COLO829 (cell line): ENCODE measurements at regions not wholly inside any gene's neighbourhood (a gene's known extent, or its start where the extent isn't known, plus 50 kb on each side); places are given as distances from the start of the nearest gene placed in this dataset.
"Not testable (repeated sequence)": the region's sequence is repeated elsewhere in the genome, so short reads cannot be mapped to it uniquely, and the experiment has no call there.

Experiments
- DNase-seq: peaks from one replicate; pipeline ENCODE4 v3.0.0; 2012; ENCODE audit warnings: low spot score

DNA sequence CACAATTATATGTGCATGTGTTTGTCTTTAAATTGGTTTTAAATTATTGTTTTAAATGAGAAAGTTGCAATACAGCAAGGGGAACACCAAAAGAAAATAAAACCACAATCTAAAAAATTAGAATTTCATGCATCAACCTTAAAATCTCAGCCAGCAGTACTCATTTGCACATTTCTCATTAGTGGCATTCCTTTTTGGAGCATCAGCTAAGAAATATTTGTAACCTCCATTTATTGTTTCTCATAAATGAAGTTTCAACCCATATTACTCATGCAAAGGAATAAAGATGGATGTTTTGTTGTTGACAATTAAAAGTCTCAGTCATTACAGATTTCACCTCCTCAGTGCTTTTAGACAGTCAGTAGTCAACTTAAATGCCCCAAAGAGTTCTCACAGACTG, 160.1 kb downstream of the TBX15 start:
- DNase-seq, result no peak

DNA sequence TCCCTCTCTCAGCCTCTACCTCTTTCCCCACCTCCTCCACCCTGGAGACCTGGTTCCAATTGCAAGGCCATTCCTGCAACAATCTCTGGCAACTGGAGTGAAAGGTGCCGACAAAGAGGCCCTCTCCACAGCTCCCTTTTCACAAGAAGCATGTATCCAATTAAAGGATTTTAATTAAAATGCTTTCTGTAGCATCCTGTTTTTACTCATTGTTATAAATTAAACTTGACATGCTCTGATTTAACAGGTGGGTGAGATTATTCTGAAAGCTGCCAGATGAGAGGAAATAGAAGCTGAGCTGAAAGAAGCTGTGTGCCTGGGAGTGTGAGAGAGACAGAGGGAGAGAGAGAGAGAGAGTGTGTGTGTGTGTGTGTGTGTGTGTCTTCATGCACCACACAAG, 160.5 kb downstream of the TBX15 start:
- no peak for DNase-seq

DNA sequence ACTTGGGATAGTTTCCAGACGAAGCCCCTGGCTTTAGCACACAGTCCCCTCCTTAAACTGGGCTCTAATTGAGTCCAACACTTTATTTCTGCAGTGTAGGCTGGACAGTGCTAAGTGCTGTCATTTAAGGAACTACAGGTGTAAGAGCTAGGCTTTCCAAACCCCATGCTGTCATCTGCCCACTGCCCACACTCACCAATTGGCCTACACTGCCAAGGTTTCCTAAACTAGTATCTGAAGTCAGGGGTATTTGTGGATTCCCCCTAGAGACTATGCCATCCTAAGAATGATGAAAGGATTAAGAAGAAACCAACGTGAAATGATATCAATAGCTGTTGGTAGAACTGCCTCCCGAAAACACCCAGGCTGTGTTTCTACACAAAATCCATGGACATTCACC, 160.9 kb downstream of the TBX15 start:
- DNase-seq, result no peak

DNA sequence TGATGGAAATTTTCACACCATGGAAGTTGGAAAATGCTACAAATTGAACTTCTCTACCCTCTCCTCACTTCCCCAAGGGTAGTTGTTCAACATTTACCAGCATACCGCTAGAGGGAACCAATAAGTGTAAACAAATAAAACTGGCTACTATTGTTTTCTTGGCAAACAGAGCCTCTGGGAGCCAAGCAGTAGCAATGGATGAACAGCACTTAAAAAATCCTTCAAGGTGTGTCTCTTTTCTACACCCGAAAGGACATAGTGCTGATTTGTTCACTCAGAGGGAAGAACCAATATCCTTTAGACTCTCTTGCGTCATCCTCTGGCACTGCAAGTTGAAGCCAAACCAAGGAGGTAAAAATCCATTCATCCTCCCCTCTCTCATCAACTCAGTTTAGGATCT, 161.5 kb downstream of the TBX15 start:
- DNase-seq, result no peak

DNA sequence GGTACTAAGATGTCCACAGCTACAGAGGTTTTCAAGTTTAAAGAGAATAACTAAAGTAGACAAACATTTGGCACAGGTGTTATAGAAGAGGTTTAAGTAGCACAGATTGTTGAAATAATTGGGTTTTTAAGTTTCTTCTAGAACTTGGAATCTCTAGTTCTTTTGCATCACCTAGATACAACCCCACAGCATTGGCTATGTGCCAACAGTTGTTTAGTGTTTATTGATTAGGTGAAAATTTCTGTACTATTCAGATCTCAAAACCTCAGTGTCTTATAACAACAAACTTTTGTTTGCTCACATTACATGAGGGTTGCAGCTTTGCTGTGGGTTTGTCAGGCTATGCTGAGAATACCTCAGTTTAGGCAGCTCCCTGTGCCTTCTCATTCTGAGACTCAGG, 162.5 kb downstream of the TBX15 start:
- DNase-seq, result no peak

DNA sequence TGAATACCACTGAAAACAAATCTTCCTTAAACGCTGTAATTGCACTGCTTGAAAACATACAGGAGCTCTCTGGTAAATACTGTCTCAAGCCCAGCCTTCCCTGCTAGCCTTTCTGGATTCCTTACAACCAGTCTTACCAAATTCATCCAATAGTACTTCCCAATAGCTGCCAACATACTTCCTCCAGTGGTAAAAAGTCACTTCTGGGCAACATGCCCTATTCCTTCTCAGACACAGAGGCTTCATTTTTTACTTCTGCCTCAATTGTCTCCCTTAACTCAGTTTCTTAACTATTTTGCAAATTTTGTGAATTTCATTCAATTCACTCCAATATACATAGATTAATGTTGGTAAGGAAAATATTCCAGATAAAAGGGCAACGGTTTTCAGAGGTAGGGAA, 166.3 kb downstream of the TBX15 start:
- DNase-seq, result no peak

DNA sequence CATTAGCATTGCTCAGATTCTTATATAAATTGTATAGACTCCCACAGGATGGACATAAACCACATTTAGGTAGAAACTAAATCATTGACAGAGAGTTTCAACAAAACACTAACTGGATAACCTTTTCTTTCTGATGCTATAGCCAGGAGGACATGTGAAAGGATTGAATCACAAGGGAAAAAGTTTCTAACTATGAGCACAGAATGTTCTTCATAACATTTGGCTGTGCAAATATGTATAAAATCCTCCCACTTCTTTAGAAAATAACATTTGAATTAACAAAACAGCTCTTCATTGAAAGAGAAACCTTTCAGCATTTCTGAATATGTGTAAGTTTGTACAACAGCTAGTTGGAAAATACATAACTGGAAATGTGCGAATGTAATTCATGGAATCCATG, 167.3 kb downstream of the TBX15 start:
- DNase-seq, result no peak

DNA sequence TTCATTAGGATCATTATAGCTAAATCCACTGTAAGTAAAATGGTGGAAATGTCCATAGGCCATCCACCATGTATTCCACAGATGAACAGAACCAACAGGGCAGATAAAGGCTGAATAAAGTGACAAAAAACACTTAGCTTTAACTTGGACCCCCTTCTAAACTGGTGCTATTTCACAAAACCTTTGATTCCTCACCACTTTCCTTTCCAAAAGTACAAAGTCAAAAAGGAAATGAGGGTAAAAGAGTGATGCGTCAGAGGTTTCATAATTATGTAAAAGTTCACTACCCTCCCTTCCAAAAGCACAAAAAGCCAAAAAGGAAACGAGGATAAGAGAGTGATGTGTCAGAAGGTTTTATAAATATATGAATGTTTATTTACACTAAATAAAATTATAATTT, 172.2 kb downstream of the TBX15 start:
- DNase-seq, result no peak

DNA sequence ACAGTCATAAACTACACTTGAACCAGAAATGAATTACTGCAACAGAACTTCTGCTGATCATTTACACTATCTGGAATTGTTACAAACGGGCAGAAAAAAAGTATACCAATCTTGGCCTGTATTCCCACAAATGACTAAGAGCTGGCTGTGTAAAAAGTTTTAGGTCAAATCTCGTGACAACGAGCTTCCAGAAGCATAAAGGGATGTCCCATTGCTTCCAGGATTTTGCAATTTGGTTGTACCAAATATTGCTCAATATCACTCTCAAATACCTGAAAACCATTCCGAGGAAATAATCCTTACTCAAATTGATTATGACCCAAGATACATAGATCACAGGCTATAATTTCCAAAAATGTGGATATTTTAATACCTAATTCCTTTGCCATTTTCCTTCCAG, 175.6 kb downstream of the TBX15 start:
- DNase-seq, result no peak

DNA sequence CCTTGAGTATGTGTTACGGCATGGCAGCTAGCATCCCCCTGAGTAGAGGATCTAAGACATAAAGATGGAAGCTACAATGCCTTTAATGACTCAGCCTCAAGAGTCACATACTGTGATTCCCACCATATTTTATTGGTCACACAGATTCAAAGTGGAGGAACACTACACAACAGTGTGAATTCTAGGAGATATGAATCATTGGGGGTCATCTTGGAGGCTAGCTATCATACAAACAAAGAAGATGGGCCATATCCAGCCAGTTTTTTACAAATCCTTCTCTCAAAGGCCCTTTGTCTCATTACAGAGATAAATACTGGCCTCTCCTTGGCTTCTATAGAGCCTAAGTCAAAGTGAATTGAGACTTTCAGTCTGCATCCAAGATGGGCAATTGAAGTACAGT, 177.0 kb downstream of the TBX15 start:
- peak; percentile 55 for DNase-seq

DNA sequence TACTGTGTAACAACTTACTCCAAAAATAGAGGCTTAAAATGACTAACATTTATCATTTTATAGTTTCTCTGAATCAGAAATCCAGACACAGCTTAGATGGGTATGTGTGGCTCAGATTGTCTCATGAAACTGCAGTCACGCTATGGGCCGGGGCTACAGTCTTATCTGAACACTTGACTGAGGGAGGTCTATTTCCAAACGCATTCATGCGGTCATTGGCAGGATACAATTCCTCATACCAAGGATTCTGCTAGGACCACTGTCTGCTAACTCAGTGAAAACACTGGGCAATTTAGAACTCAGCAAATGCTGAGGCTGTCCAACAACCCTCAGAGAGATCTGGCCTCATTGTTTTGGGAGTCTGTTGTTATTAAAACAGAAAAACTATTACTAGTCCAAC, 178.6 kb downstream of the TBX15 start:
- DNase-seq, result no peak

DNA sequence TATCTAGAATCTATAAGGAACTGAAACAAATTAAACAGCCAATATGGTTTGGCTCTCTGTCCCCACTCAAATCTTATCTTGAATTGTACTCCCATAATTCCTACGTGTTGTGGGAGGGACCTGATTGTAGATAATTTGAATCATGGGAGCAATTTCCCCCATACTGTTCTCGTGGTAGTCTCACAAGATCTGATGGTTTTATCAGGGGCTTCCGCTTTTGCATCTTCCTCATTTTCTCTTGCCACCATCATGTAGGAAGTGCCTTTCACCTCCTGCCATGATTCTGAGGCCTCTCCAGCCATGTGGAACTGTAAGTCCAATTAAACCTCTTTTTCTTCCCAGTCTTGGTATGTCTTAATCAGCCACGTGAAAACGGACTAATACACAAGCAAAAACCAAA, 185.0 kb downstream of the TBX15 start:
- DNase-seq, result not testable (repeated sequence)

DNA sequence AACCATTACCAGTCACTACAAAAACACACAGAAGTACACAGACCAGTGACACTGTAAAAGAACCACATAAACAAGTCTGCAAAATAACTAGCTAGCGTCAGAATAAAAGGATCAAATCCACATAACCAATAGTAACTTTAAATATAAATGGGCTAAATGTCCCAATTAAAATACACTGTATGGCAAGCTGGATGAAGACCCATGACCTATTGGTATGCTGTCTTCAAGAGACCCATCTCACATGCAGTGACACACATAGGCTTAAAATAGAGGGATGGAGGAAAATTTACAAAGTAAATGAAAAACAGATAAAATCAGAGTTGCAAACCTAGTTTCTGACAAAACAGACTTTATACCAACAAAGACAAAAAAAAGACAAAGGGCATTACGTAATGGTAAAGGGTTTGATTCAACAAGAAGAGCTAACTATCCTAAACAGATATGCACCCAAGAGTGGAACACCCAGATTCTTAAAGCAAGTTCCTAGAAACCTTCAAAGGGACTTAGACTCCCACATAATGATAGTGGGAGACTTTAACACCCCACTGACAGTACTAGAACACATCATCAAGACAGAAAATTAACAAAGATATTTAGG, 196.9 kb downstream of the TBX15 start:
- no peak for DNase-seq

DNA sequence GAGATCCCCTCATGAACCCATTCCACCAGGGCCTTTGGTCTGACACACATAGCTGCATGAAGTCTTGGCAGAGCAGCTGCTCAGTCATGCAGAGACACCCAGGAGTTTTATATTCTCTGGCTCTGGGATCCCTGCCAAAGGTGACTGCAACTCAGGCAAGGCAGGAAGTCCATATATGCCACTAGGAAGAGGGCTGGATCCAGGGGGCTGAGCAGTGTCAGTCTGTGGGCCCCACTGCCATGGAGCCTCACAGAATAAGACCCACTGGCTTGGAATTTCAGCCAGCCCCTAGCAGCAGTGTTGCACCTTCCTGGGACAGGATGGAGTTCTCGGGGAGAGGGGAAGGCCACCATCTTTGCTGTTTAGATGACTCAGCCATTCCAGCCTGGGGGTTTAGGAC, 199.7 kb downstream of the TBX15 start:
- DNase-seq, result no peak

DNA sequence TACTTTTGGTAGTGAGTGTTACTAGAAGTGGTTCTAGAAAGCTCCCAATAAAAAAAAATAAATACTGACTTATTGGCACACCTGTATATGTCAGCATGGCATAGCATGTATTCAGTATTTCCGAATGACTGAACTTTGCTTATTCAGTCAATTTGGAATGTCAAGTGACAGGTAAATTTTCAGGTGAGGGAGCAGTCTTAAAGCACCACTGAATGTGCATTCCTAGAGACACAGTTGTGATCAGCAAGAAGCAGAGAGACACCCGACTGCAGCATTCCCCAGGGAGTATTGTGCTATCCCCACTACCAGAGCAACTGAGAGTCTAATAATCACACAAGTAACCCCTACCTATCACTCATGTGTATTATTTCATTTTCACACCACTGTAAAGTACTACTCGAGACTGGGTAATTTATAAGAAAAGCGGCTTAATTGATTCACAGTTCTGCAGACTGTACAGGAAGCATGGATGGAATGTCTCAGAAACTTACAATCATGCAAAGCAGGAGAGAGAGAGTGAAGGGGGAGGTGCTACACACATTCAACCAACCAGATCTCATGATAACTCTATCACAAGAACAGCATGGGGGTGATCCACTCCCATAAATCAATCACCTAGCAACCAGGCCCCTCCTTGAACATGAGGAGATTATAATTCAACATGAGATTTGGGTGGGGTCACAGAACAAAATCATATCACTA, 201.5 kb downstream of the TBX15 start:
- DNase-seq, result no peak

DNA sequence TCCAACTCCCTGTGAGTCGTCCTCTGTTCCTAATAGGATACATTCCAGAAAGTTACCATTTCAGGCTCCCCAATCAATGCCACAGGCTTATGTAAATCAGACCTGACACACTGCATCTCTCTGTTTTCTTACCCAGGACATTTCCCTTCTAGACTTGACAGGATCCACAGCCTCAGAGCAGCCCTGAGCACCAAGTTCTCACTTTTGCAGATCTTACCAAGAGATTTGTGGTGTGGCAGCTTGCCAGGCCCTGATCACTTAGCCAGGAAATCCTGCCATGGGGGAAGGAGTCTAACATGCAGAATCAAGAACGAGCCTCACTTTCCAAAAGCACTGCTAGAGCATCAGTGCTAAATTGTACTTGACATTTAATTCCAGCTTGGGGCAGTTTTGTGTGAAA, 202.9 kb downstream of the TBX15 start:
- peak; percentile 2 for DNase-seq

DNA sequence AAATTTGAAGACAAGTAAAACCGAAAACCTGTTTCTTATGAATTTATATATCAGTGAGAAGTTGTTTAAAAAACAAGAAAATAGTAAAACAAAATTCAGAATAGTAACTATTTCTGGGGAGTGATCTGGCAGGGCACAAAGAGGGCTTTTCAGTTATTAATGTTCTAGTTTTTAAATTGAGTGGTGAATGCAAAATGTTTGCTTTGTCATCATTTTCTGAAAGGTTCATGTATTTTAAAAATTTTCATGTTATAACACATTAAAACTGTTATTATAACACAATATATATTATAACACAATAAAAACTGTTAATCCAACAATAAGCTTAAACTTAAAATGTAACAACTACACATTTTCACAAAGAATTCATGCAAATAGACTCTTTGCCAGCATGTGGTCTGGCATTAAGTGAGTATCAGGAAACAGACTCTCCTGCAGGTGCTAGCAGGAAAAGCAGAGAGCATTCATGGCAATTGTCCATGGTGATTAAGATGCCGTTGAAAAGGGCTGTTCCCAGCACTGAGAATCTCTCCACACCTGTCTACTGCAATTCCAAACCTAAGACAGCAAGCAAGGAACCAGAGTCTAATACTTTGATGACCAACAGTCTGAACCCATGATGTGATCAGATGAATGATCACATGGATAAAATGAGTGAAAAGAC, 204.9 kb downstream of the TBX15 start:
- DNase-seq, result no peak

DNA sequence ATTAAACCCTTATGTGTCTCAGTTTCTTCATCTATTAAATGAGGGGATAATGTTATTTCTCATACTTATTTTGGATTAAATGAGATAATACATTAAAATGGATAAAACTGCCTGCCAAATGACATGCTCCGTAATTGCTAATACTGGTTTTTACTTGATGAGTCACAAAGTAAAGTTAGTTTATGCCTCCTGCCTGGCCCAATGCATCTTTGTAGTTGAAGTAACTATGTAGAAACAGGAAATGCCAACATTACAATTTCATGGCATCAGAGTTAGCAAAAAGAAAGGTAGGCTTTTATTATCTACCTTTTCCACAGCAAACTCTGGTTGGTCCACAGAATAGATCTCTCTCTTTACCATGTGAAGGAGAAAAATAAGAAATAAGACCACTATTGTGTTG, 214.5 kb downstream of the TBX15 start:
- DNase-seq, result no peak

DNA sequence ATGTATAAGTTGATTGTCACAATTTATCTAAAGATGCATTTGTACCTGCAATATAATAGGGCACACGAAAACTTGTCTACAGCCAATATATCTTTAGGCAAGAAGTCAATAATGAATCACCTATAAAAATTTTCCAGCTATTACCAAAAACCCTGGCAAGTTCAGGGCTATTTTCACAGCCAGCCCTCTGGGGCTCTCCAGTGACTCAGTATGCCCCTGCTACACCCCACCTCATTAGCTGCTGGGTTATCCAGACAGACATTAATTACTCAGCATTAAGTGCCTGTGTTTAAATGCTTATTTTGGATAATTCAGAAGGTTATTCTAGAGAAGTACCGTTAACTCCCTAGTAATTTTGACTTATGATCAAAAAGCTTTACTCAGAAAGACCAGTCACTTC, 220.2 kb downstream of the TBX15 start:
- no peak for DNase-seq

DNA sequence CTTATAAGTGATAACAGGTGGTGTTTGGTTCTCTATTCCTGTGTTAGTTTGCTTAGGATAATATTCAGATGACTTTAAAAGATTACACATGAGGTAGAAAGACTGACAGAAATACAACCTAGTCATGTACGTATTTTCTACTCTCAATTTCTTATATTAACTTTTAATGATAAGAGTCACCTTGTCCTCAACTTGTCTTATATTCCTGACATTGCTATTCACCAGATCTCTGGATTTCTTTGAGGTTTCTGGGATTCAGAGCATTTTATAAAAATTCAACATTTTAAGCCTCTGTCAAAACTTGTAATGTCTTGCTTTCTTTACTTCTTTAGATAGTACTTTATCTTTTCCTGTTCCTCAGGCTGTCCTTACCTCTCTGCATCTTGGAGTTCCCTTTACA, 234.2 kb downstream of the TBX15 start:
- DNase-seq, result no peak

DNA sequence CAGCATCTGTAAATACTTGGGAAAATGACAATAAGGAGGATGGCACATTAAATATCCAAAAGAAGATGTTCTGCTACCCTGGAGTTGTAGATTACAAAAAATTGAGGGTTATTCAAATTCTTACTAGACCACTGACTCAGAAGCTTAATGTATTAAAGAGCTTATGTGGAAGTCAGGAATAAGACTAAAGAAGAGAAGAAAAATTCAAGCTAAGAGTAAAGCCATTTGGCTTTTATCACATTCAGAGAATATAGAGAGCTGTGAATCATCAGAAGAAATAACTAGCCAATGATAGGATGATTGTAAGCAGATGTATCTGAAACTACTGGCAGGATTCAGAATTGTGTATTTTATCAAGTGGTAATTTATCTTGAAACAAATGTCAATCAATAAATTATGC, 237.0 kb downstream of the TBX15 start:
- no peak for DNase-seq

DNA sequence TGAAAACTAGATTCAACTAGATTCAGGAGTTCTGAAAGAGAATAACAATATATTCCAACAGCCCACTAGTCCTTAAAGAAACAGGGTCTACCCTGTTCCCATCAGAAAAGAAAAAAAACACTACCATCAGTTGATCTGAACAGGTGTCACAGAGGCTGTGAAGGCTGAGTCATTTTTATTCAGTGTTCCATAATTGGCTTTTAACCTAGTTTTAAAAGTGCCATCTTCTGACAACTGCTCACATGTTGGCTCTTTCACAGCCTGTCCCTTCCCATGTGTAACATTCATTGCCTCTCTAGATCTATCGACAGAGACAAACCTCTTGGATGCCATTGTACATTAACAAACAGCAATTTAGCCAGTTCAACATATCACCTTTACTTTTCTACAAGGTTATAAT, 243.7 kb downstream of the TBX15 start:
- no peak for DNase-seq

DNA sequence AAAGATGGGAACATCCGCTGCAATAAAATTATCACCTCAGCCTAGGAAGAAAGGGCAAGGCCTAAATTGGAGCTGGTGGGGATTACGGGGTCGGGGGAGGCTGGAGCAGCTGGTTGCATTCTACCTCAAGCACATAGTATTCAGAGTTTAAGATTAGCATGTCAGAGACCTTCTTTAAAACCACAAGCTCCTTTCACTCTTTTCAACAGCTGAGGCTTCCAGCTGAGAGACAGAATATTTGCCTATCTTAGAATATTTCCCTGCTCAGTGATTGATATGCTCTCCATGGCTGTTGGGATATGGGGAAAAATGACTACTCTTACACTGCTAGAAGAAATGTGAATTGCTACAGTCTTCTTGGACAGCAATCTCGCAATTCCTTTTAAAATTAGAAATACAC, 248.6 kb downstream of the TBX15 start:
- no peak for DNase-seq

DNA sequence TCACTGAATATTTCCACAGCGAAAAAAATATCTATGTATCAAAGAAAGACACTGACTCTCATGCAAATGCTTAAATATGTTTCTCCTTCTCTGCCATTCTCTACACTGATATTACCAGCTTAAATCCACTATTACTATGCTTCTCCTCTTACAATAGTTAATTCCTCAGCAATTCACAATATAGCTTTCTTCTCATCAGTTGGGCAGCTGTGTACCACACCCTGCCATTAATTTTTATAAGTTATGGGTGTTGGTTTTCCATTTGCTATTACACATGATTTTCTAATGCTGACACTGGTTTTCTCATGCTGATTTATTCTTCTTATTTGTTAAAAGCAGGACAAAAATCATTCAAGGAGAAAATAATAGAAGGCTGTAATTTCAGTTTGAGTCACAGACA, 251.8 kb downstream of the TBX15 start:
- DNase-seq, result no peak
